Neural cell (in vitro differentiated cells): ENCODE measurements at regions not wholly inside any gene's neighbourhood (a gene's known extent, or its start where the extent isn't known, plus 50 kb on each side); places are given as distances from the start of the nearest gene placed in this dataset.

Source experiments
- H2AFZ ChIP-seq: fragments of 200-600, 300-800 bp; sonication (generic), shearing (Covaris generic); 2 replicates; pipeline ENCODE4 v1.6.0; 2014; ENCODE audit warnings: low read depth, mild to moderate bottlenecking, antibody characterized with exemption, low read length, moderate library complexity
- H3F3A ChIP-seq: fragments of 200-600 bp; shearing (Covaris generic); 2 replicates; pipeline ENCODE4 v1.6.1; 2016; ENCODE audit warnings: mild to moderate bottlenecking, moderate library complexity, mixed read lengths, antibody characterized with exemption, low read length; ENCODE audit not compliant: insufficient read depth, poor library complexity, severe bottlenecking
- H3K27ac ChIP-seq: fragments of 200-600, 300-800 bp; sonication (generic), shearing (Covaris generic); 2 replicates; pipeline ENCODE4 v1.5.1; 2014; ENCODE audit warnings: mild to moderate bottlenecking, low read length, moderate library complexity
- H3K27me3 ChIP-seq: fragments of 300-800, 200-600 bp; sonication (generic), shearing (Covaris generic); 2 replicates; pipeline ENCODE4 v1.6.0; 2014; ENCODE audit warnings: mild to moderate bottlenecking, low read depth, low read length, moderate library complexity; ENCODE audit not compliant: insufficient read depth
- H3K36me3 ChIP-seq: fragments of 300-800, 200-600 bp; sonication (generic), shearing (Covaris generic); 2 replicates; pipeline ENCODE4 v1.5.1; 2014; ENCODE audit warnings: mild to moderate bottlenecking, antibody characterized with exemption, low read length, moderate library complexity; ENCODE audit not compliant: insufficient read depth
- H3K4me2 ChIP-seq: fragments of 300-800, 200-600 bp; sonication (generic), shearing (Covaris generic); 2 replicates; pipeline ENCODE4 v1.6.0; 2014; ENCODE audit warnings: mild to moderate bottlenecking, low read length
- H3K4me3 ChIP-seq: fragments of 300-800, 200-600 bp; sonication (generic), shearing (Covaris generic); 2 replicates; pipeline ENCODE4 v1.5.1; 2014; ENCODE audit warnings: mild to moderate bottlenecking, low read length, moderate library complexity
- H3K79me2 ChIP-seq: fragments of 200-600 bp; shearing (Covaris generic); replicated peaks from 2 replicates; pipeline ENCODE4 v1.6.0; 2014; ENCODE audit warnings: mild to moderate bottlenecking, low read length, moderate library complexity; ENCODE audit not compliant: insufficient read depth
- H3K9ac ChIP-seq: fragments of 300-800, 200-600 bp; sonication (generic), shearing (Covaris generic); 2 replicates; pipeline ENCODE4 v1.6.1; 2016; ENCODE audit warnings: mild to moderate bottlenecking, low read length, mixed read lengths
- H3K9me2 ChIP-seq: fragments of 200-600 bp; shearing (Covaris generic); 2 replicates; pipeline ENCODE4 v1.6.1; 2016; ENCODE audit warnings: mild to moderate bottlenecking, low read length, mixed read lengths; ENCODE audit not compliant: insufficient read depth
- H3K9me3 ChIP-seq: fragments of 200-600, 300-800 bp; sonication (generic), shearing (Covaris generic); 2 replicates; pipeline ENCODE4 v1.6.1; 2016; ENCODE audit warnings: mild to moderate bottlenecking, mixed run types, low read length, moderate library complexity, mixed read lengths
- H4K20me1 ChIP-seq: fragments of 200-600 bp; shearing (Covaris generic); 2 replicates; pipeline ENCODE4 v1.6.1; 2016; ENCODE audit warnings: mild to moderate bottlenecking, mixed run types; ENCODE audit not compliant: insufficient read depth
- CTCF ChIP-seq: fragments of 450-650 bp; IDR thresholded peaks from 2 replicates; pipeline ENCODE4 v1.5.1; 2014; ENCODE audit warnings: antibody characterized with exemption, mild to moderate bottlenecking, moderate library complexity; ENCODE audit not compliant: poor library complexity, severe bottlenecking
- EP300 ChIP-seq: fragments of 450-650 bp; conservative IDR thresholded peaks from 2 replicates; pipeline ENCODE4 v1.6.1; 2014; ENCODE audit warnings: antibody characterized with exemption, mild to moderate bottlenecking, moderate library complexity; ENCODE audit not compliant: poor library complexity, severe bottlenecking
- EZH2 ChIP-seq: fragments of 200-600, 300-800 bp; shearing (Covaris generic), sonication (generic); IDR thresholded peaks from 2 replicates; pipeline ENCODE4 v1.6.1; 2014; ENCODE audit warnings: antibody characterized with exemption, low read length, borderline replicate concordance, mild to moderate bottlenecking; ENCODE audit not compliant: insufficient read depth, poor library complexity, severe bottlenecking
- MXI1 ChIP-seq: fragments of 450-650 bp; conservative IDR thresholded peaks from 2 replicates; pipeline ENCODE4 v1.6.1; 2014; ENCODE audit warnings: antibody characterized with exemption, mild to moderate bottlenecking; ENCODE audit not compliant: poor library complexity, severe bottlenecking
- POLR2AphosphoS5 ChIP-seq: IDR thresholded peaks from 2 replicates; pipeline ENCODE4 v1.6.1; 2012
- RAD21 ChIP-seq: fragments of 450-650 bp; conservative IDR thresholded peaks from 2 replicates; pipeline ENCODE4 v1.6.1; 2014; ENCODE audit warnings: antibody characterized with exemption, mild to moderate bottlenecking, moderate library complexity
- REST ChIP-seq: IDR thresholded peaks from 2 replicates; pipeline ENCODE4 v1.6.1; 2012; ENCODE audit warnings: borderline replicate concordance
- SMC3 ChIP-seq: fragments of 450-650 bp; conservative IDR thresholded peaks from 2 replicates; pipeline ENCODE4 v1.6.1; 2014; ENCODE audit warnings: antibody characterized with exemption, mild to moderate bottlenecking, moderate library complexity; ENCODE audit not compliant: poor library complexity
- TAF1 ChIP-seq: IDR thresholded peaks from 2 replicates; pipeline ENCODE4 v1.6.1; 2012; ENCODE audit warnings: low read depth

- H3F3A ChIP-seq: no peaks in the 10 kb centered on the region
- TF ChIP-seq MXI1 (no peak), SMC3 (no peak), RAD21 (no peak), REST (no peak), TAF1 (no peak), CTCF (no peak), EP300 (no peak), EZH2 (no peak), POLR2AphosphoS5 (no peak)
- H3K79me2 ChIP-seq: no peaks in the 10 kb centered on the region
- H3K27me3 ChIP-seq: no peaks in the 10 kb centered on the region
- no peak overlapping the region for H3K27ac ChIP-seq
- no peak overlapping the region for H3K9ac ChIP-seq
- H4K20me1 ChIP-seq: no peaks in the 10 kb centered on the region
- H2AFZ ChIP-seq: no peak overlapping the region
- H3K9me2 ChIP-seq: no peaks in the 10 kb centered on the region
- no peak overlapping the region for H3K4me2 ChIP-seq
- H3K36me3 ChIP-seq: no peaks in the 10 kb centered on the region
- H3K9me3 ChIP-seq: no peaks in the 10 kb centered on the region
- no peak overlapping the region for H3K4me3 ChIP-seq
Measured at GRCh38 chr5:155772009-155772662, 554.8 kb upstream of the SGCD start.

- Histone ChIP-seq H3K4me2 (no peak overlapping the region), H3K27me3 (no peaks in the 10 kb centered on the region), H3K9me3 (no peaks in the 10 kb centered on the region), H3K27ac (no peak overlapping the region), H3K4me3 (no peak overlapping the region), H3K79me2 (no peaks in the 10 kb centered on the region), H3K9ac (no peak overlapping the region), H4K20me1 (no peaks in the 10 kb centered on the region), H3K36me3 (no peaks in the 10 kb centered on the region), H3K9me2 (no peaks in the 10 kb centered on the region), H2AFZ (no peak overlapping the region), H3F3A (no peaks in the 10 kb centered on the region)
- TF ChIP-seq EZH2: no peak
- TF ChIP-seq EP300: no peak
- no peak for TF ChIP-seq POLR2AphosphoS5
- no peak for TF ChIP-seq CTCF
- no peak for TF ChIP-seq RAD21
- TF ChIP-seq REST: no peak
- TF ChIP-seq TAF1: no peak
- no peak for TF ChIP-seq MXI1
- no peak for TF ChIP-seq SMC3
Measured at GRCh38 chr5:155773680-155774079, 553.3 kb upstream of the SGCD start.
